ENCODE measurements at regions not wholly inside any gene's neighbourhood (a gene's known extent, or its start where the extent isn't known, plus 50 kb on each side); places are given as distances from the start of the nearest gene placed in this dataset.

DNA sequence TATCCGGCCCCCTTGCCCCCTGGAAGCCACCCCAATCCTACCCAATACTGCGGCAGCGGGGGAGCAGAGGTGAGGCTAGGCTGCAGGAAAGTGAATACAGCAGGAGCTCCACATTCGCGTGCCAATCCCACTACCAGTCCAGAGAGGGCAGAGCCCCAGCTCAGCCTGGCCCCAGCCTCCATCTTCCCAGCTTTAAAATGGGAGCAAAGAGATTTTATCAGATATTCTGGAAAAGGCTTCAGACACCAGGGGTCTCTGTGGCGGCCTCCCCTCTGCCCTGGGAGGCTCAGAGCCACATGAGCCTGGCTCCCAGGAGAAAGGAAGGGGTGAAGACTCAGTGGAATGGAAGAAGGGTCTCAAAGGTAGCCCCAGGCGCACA is 72.7 kb downstream of the NCOR2 start:
- ChIA-PET RAD21 (ENCODE audit: low non-redundant PET in 1 of 2, low total read pairs in 2 of 2, uncharacterized antibody in 2 of 2, unreplicated experiment in 2 of 2) (no interaction called here), POLR2A (no interaction called here), CTCF (no interaction called here)
- peaks cover 0 to 8% of the 10 kb centered on the region in 2 experiments; a peak in 3 of 4 replicates for H3K4me1 ChIP-seq (ENCODE audit: control insufficient read depth in 1 of 2, insufficient read depth in 2 of 2, low read length in 2 of 2)
- no peak overlapping the region for H3K4me2 ChIP-seq (ENCODE audit: low read length)
- no peaks in the 10 kb centered on the region for H3K9me3 ChIP-seq (ENCODE audit: control insufficient read depth in 1 of 2, insufficient read depth in 1 of 2, low read depth in 1 of 2, low read length in 2 of 2)
- no peaks in the 10 kb centered on the region for H3K9me2 ChIP-seq (ENCODE audit: insufficient read depth)
- H3K27ac ChIP-seq (ENCODE audit: low read depth, low read length) = no peak overlapping the region
- ATAC-seq (no peak), DNase-seq (ENCODE audit: low read depth, low spot score) (no peak)
- no peak overlapping the region for H3K4me3 ChIP-seq (replicated peaks in 1 of 2; ENCODE audit: low read depth in 1 of 2, low read length in 2 of 2)
- no peaks in the 10 kb centered on the region; a peak in 1 of 4 replicates for H3K36me3 ChIP-seq (ENCODE audit: control insufficient read depth in 1 of 2, insufficient read depth in 2 of 2, low read length in 2 of 2)
- H3K27me3 ChIP-seq (ENCODE audit: insufficient read depth, low read length) = no peaks in the 10 kb centered on the region
- no peaks in the 10 kb centered on the region for H4K20me1 ChIP-seq (ENCODE audit: insufficient read depth)
- no peak overlapping the region for H2AFZ ChIP-seq (ENCODE audit: low read depth, low read length, poor library complexity, severe bottlenecking)
- TF ChIP-seq CBX3 (IDR thresholded peaks at IDR 0.05; ENCODE audit: low read depth) (no peak), ZNF274 (IDR thresholded peaks at IDR 0.05; ENCODE audit: low read depth, low read length) (no peak), SRF (IDR thresholded peaks at IDR 0.05; ENCODE audit: low read depth) (no peak), TCF7L2 (IDR thresholded peaks at IDR 0.05; ENCODE audit: borderline replicate concordance, extremely low read depth, insufficient read depth, insufficient read length) (no peak), ZFX (IDR thresholded peaks at IDR 0.05) (no peak), ELF1 (IDR thresholded peaks at IDR 0.05; ENCODE audit: borderline replicate concordance, low read depth) (no peak), SIN3A (IDR thresholded peaks at IDR 0.05; ENCODE audit: low read depth) (no peak), RAD21 (IDR thresholded peaks at IDR 0.05; ENCODE audit: low read depth) (no peak), FOSL1 (IDR thresholded peaks at IDR 0.05; ENCODE audit: low read depth) (no peak), SP1 (IDR thresholded peaks at IDR 0.05; ENCODE audit: low read depth) (no peak), EZH2 (IDR thresholded peaks at IDR 0.05) (no peak), JUND (IDR thresholded peaks at IDR 0.05) (no peak)
- TF ChIP-seq, protein P1, sequence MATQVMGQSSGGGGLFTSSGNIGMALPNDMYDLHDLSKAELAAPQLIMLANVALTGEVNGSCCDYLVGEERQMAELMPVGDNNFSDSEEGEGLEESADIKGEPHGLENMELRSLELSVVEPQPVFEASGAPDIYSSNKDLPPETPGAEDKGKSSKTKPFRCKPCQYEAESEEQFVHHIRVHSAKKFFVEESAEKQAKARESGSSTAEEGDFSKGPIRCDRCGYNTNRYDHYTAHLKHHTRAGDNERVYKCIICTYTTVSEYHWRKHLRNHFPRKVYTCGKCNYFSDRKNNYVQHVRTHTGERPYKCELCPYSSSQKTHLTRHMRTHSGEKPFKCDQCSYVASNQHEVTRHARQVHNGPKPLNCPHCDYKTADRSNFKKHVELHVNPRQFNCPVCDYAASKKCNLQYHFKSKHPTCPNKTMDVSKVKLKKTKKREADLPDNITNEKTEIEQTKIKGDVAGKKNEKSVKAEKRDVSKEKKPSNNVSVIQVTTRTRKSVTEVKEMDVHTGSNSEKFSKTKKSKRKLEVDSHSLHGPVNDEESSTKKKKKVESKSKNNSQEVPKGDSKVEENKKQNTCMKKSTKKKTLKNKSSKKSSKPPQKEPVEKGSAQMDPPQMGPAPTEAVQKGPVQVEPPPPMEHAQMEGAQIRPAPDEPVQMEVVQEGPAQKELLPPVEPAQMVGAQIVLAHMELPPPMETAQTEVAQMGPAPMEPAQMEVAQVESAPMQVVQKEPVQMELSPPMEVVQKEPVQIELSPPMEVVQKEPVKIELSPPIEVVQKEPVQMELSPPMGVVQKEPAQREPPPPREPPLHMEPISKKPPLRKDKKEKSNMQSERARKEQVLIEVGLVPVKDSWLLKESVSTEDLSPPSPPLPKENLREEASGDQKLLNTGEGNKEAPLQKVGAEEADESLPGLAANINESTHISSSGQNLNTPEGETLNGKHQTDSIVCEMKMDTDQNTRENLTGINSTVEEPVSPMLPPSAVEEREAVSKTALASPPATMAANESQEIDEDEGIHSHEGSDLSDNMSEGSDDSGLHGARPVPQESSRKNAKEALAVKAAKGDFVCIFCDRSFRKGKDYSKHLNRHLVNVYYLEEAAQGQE (IDR thresholded peaks at IDR 0.05; ENCODE audit: low read depth) = no peak
- TF ChIP-seq, protein P2, sequence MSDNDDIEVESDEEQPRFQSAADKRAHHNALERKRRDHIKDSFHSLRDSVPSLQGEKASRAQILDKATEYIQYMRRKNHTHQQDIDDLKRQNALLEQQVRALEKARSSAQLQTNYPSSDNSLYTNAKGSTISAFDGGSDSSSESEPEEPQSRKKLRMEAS (IDR thresholded peaks at IDR 0.05) = no peak
- TF ChIP-seq, protein P3, sequence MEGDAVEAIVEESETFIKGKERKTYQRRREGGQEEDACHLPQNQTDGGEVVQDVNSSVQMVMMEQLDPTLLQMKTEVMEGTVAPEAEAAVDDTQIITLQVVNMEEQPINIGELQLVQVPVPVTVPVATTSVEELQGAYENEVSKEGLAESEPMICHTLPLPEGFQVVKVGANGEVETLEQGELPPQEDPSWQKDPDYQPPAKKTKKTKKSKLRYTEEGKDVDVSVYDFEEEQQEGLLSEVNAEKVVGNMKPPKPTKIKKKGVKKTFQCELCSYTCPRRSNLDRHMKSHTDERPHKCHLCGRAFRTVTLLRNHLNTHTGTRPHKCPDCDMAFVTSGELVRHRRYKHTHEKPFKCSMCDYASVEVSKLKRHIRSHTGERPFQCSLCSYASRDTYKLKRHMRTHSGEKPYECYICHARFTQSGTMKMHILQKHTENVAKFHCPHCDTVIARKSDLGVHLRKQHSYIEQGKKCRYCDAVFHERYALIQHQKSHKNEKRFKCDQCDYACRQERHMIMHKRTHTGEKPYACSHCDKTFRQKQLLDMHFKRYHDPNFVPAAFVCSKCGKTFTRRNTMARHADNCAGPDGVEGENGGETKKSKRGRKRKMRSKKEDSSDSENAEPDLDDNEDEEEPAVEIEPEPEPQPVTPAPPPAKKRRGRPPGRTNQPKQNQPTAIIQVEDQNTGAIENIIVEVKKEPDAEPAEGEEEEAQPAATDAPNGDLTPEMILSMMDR (IDR thresholded peaks at IDR 0.05 in 2 of 3, conservative IDR thresholded peaks at IDR 0.05 in 1 of 3; ENCODE audit: borderline replicate concordance in 1 of 3, insufficient read depth in 1 of 3, low read depth in 2 of 3, low read length in 2 of 3) = no peak
- TF ChIP-seq, protein P4, sequence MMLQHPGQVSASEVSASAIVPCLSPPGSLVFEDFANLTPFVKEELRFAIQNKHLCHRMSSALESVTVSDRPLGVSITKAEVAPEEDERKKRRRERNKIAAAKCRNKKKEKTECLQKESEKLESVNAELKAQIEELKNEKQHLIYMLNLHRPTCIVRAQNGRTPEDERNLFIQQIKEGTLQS (IDR thresholded peaks at IDR 0.05) = no peak
- TF ChIP-seq, protein P5, sequence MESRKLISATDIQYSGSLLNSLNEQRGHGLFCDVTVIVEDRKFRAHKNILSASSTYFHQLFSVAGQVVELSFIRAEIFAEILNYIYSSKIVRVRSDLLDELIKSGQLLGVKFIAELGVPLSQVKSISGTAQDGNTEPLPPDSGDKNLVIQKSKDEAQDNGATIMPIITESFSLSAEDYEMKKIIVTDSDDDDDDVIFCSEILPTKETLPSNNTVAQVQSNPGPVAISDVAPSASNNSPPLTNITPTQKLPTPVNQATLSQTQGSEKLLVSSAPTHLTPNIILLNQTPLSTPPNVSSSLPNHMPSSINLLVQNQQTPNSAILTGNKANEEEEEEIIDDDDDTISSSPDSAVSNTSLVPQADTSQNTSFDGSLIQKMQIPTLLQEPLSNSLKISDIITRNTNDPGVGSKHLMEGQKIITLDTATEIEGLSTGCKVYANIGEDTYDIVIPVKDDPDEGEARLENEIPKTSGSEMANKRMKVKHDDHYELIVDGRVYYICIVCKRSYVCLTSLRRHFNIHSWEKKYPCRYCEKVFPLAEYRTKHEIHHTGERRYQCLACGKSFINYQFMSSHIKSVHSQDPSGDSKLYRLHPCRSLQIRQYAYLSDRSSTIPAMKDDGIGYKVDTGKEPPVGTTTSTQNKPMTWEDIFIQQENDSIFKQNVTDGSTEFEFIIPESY (IDR thresholded peaks at IDR 0.05; ENCODE audit: extremely low read depth, insufficient replicate concordance, low read length) = no peak
- no peak overlapping the region for H3K9ac ChIP-seq (ENCODE audit: low read length)
- intact Hi-C loops (cut with micrococcal nuclease) = no loop called here
- H3K79me2 ChIP-seq (ENCODE audit: insufficient read depth, low read length) = peaks cover 38% of the 10 kb centered on the region
- no TSS peak for BruUV-seq (replicated peaks)
